ENCODE measurements at regions not wholly inside any gene's neighbourhood (a gene's known extent, or its start where the extent isn't known, plus 50 kb on each side); places are given as distances from the start of the nearest gene placed in this dataset.

GRCh38 chr7:156475666-156476065, 164.9 kb upstream of the RNF32 start:
- Mint-ChIP-seq H3K4me3 (no peak overlapping the region), H3K4me1 (peaks cover 21% of the 10 kb centered on the region), H3K9me3 (peaks cover 3% of the 10 kb centered on the region; the same call in 2 of the 3 replicates), H3K36me3 (ENCODE audit: low read depth) (no peaks in the 10 kb centered on the region), H3K27me3 (ENCODE audit: insufficient read depth, low read depth, poor library complexity) (peaks cover 4% of the 10 kb centered on the region), H3K27ac (no peak overlapping the region)
- Histone ChIP-seq H3K27ac (ENCODE audit: low read depth) (no peak overlapping the region), H3K9me2 (ENCODE audit: insufficient read depth) (0 out of 2 replicates have a peak, but pooled peaks cover 1% of the 10 kb centered on the region), H3F3A (replicated peaks; ENCODE audit: low read depth) (no peaks in the 10 kb centered on the region), H3K4me1 (ENCODE audit: insufficient read depth) (no peaks in the 10 kb centered on the region), H3K79me2 (replicated peaks; ENCODE audit: insufficient read depth) (no peaks in the 10 kb centered on the region), H4K20me1 (replicated peaks; ENCODE audit: insufficient read depth) (no peaks in the 10 kb centered on the region), H3K4me3 (no peak overlapping the region), H3K36me3 (ENCODE audit: insufficient read depth) (no peaks in the 10 kb centered on the region), H2AFZ (no peak overlapping the region), H3K4me2 (no peak overlapping the region), H3K27me3 (ENCODE audit: insufficient read depth) (no peaks in the 10 kb centered on the region)
- no peak for TF ChIP-seq ZNF462 (CRISPR knock-in tag; IDR thresholded peaks at IDR 0.05)
- no peak for TF ChIP-seq EZH2 (IDR thresholded peaks at IDR 0.05; ENCODE audit: low read depth, unreplicated experiment)
- no peak for TF ChIP-seq NANOG (IDR thresholded peaks at IDR 0.05; ENCODE audit: borderline replicate concordance)
- no peak for TF ChIP-seq ZNF114 (CRISPR knock-in tag; IDR thresholded peaks at IDR 0.05)
- TF ChIP-seq REST (IDR thresholded peaks at IDR 0.05; ENCODE audit: unreplicated experiment): no peak
- no peak for TF ChIP-seq JUNB (IDR thresholded peaks at IDR 0.05; ENCODE audit: unreplicated experiment)
- ATAC-seq (no peak), DNase-seq (ENCODE audit: low spot score) (no peak)

All from GM23338 (cell line).